HepG2 (cell line): ENCODE measurements at regions not wholly inside any gene's neighbourhood (a gene's known extent, or its start where the extent isn't known, plus 50 kb on each side); places are given as distances from the start of the nearest gene placed in this dataset.
A peak's percentile ranks its signal among the peaks of the same experiment; 100 is the strongest.

Source experiments
- ATAC-seq: fragments of 200-7000 bp; cut with Tn5 transposase; 3 replicates; pipeline ENCODE4 v1.9.1; 2020; ENCODE audit warnings: mild to moderate bottlenecking, moderate library complexity
- BruUV-seq: library from RNA; stranded (reverse); fragments of 400-500 nt; replicated peaks from 2 replicates; lab custom pipeline; 2021; lab: Mats Ljungman, UMichigan
- CTCF ChIA-PET: fragments of 300-600 bp; formaldehyde crosslinking; extraction: SDS; loops from one replicate; lab custom pipeline; 2021; ENCODE audit warnings: low total read pairs, inconsistent platforms, low intra/inter-chr PET ratio; lab: Yijun Ruan, JAX
- POLR2A ChIA-PET: fragments of 350-600 bp; sonication (Branson Sonifier 250); formaldehyde crosslinking; loops from one replicate; lab custom pipeline; 2020; ENCODE audit warnings: antibody characterized with exemption, inconsistent platforms; lab: Yijun Ruan, JAX
- DNase-seq: peaks from one replicate; pipeline ENCODE4 v3.0.0-alpha.2; 2015; ENCODE audit warnings: low spot score
- FAIRE-seq: peaks from 3 replicates; lab custom pipeline; 2011; peaks lifted over from hg19 to GRCh38; lab: Jason Lieb, UNC
- H2AFZ ChIP-seq: one replicate; pipeline ENCODE4 v1.6.1; 2011; ENCODE audit warnings: low read length, inconsistent platforms
- H3K27ac ChIP-seq: fragments of 300-600 bp; 3 replicates; pipeline ENCODE4 v1.8.0; 2011; ENCODE audit warnings: mixed run types, mild to moderate bottlenecking, mixed read lengths, low read length, inconsistent platforms; ENCODE audit not compliant: insufficient read depth; ENCODE audit errors: extremely low read length
- H3K27me3 ChIP-seq, 2 experiments: fragments of 200-600 bp in 1 of 2; 2 replicates in 1 of 2; 3 replicates in 1 of 2; pipeline versions ENCODE4 v1.6.0 to v1.8.0; 2011; ENCODE audit warnings: low read length in 2 of 2, mild to moderate bottlenecking in 2 of 2, moderate library complexity in 2 of 2, inconsistent platforms in 1 of 2; ENCODE audit not compliant: insufficient read depth in 2 of 2, control insufficient read depth in 1 of 2
- H3K36me3 ChIP-seq, 2 experiments: fragments of 200-600 bp in 1 of 2; replicated peaks in 1 of 2; 2 replicates in 1 of 2; 3 replicates in 1 of 2; pipeline versions ENCODE4 v1.5.1 to v1.8.0; 2011; ENCODE audit warnings: low read length in 2 of 2, inconsistent platforms in 1 of 2; ENCODE audit not compliant: insufficient read depth in 2 of 2, control insufficient read depth in 1 of 2
- H3K4me1 ChIP-seq: 2 replicates; pipeline ENCODE4 v1.5.1; 2012; ENCODE audit warnings: low read length, inconsistent platforms; ENCODE audit not compliant: insufficient read depth
- H3K4me2 ChIP-seq: 2 replicates; pipeline ENCODE4 v1.6.0; 2011; ENCODE audit warnings: low read depth, low read length, inconsistent platforms
- H3K4me3 ChIP-seq, 3 experiments: fragments of 200-600 bp in 1 of 3; sonication (generic), shearing (Covaris generic) in 1 of 3; replicated peaks in 1 of 3; 2 replicates each; pipeline ENCODE4 v1.5.1; 2011 to 2016; ENCODE audit warnings: low read length in 3 of 3, inconsistent platforms in 2 of 3, low read depth in 2 of 3, mild to moderate bottlenecking in 2 of 3, control low read depth in 1 of 3, mixed read lengths in 1 of 3; ENCODE audit not compliant: insufficient read depth in 1 of 3
- H3K79me2 ChIP-seq: one replicate; pipeline ENCODE4 v1.6.1; 2011; ENCODE audit warnings: low read length, inconsistent platforms; ENCODE audit not compliant: insufficient read depth
- H3K9ac ChIP-seq: 2 replicates; pipeline ENCODE4 v1.6.0; 2011; ENCODE audit warnings: mild to moderate bottlenecking, low read depth, low read length, inconsistent platforms; ENCODE audit not compliant: insufficient read depth
- H3K9me3 ChIP-seq: 2 replicates; pipeline ENCODE4 v1.5.1; 2012; ENCODE audit warnings: mild to moderate bottlenecking, low read length
- H4K20me1 ChIP-seq: 2 replicates; pipeline ENCODE4 v1.6.0; 2011; ENCODE audit warnings: inconsistent platforms, mild to moderate bottlenecking, low read length, moderate library complexity; ENCODE audit not compliant: insufficient read depth
- JDP2 ChIP-seq: sonication (generic); formaldehyde crosslinking; IDR thresholded peaks from 2 replicates; pipeline ENCODE4 v1.8.1; 2022; ENCODE audit warnings: missing genetic modification reagents, borderline replicate concordance
- KMT2B ChIP-seq: IDR thresholded peaks from 2 replicates; pipeline ENCODE4 v1.6.1; 2016; ENCODE audit warnings: missing genetic modification reagents, missing compliant biosample characterization
- MTA3 ChIP-seq: sonication (generic); formaldehyde crosslinking; IDR thresholded peaks from 2 replicates; pipeline ENCODE4 v1.4.0; 2020; ENCODE audit warnings: missing genetic modification reagents
- MXI1 ChIP-seq: IDR thresholded peaks from 3 replicates; pipeline ENCODE4 v1.6.1; 2012; ENCODE audit warnings: low read depth, low read length, inconsistent platforms, borderline replicate concordance
- TCF7 ChIP-seq: sonication (generic); IDR thresholded peaks from 2 replicates; pipeline ENCODE4 v1.6.1; 2016; ENCODE audit warnings: antibody characterized with exemption, low read depth
- ZNF235 ChIP-seq: sonication (generic); formaldehyde crosslinking; IDR thresholded peaks from 2 replicates; pipeline ENCODE4 v1.8.1; 2023; ENCODE audit warnings: mild to moderate bottlenecking, missing genetic modification reagents, borderline replicate concordance
- ZNF7 ChIP-seq: IDR thresholded peaks from 2 replicates; pipeline ENCODE4 v1.6.1; 2016; ENCODE audit warnings: missing biosample characterization, missing genetic modification reagents
- WGBS: methylation state at CpG from one replicate; pipeline ENCODE4 v1.1.6; 2017; ENCODE audit warnings: low lambda C conversion rate; 5-methylcytosine and 5-hydroxymethylcytosine counted together
- in situ Hi-C: cut with HindIII; loops from 2 replicates; pipeline ENCODE4 v1.10.0; 2017; ENCODE audit warnings: low pct_unique_long_range_greater_than_20kb; ENCODE audit not compliant: extremely low pct_ligation_motif_present
- intact Hi-C: fragments of 100-400 bp; cut with micrococcal nuclease; formaldehyde crosslinking; loops from one replicate; pipeline ENCODE4 v1.10.0; 2022; ENCODE audit not compliant: unreplicated experiment
- TF ChIP-seq, protein P1 (sequence below): fragments of 450-650 bp; IDR thresholded peaks from 2 replicates; pipeline ENCODE4 v1.6.1; 2016
- TF ChIP-seq, protein P2 (sequence below): IDR thresholded peaks from 2 replicates; pipeline ENCODE4 v1.6.1; 2016; ENCODE audit warnings: missing compliant biosample characterization, missing genetic modification reagents, borderline replicate concordance
- TF ChIP-seq, protein P3 (sequence below): IDR thresholded peaks from 2 replicates; pipeline ENCODE4 v1.6.1; 2018; ENCODE audit warnings: missing genetic modification reagents

DNA sequence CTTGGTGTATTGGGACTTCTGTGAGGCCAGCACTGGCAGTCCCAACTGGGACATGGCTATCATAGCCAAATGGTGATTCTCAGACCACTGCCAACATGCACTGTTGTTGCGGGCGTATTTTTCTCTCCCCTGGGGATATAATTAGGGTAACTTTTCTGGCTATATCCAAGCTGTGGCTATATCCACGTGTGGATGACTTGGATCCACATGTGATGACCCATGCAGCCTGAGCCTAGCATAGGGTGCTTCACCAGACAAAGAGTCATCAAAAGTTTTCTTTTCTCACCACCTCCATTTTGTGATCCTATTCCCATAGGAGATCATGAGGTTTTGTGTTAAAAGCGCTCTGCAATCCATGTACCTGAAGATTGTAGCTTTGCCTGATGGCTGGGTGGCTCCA, 51.2 kb upstream of the CSF3R start:
- in situ Hi-C loops (no loop called here), intact Hi-C loops (no loop called here)
- Histone ChIP-seq H3K27ac (no peak overlapping the region), H3K9me3 (no peaks in the 10 kb centered on the region), H4K20me1 (no peaks in the 10 kb centered on the region), H3K9ac (no peak overlapping the region), H2AFZ (no peak overlapping the region), H3K4me3 (no peak overlapping the region), H3K4me2 (no peak overlapping the region), H3K36me3 (no peaks in the 10 kb centered on the region), H3K27me3 (peaks cover 0 to 16% of the 10 kb centered on the region in 2 experiments; a peak in 2 of 5 replicates), H3K4me1 (peaks cover 1% of the 10 kb centered on the region), H3K79me2 (no peaks in the 10 kb centered on the region)
- WGBS: 43% methylated on average over 4 of the region's 4 CpGs
- ATAC-seq (no peak), DNase-seq (no peak), FAIRE-seq (no peak)
- TF ChIP-seq MTA3 (CRISPR knock-in tag): no peak
- TF ChIP-seq, protein P1, sequence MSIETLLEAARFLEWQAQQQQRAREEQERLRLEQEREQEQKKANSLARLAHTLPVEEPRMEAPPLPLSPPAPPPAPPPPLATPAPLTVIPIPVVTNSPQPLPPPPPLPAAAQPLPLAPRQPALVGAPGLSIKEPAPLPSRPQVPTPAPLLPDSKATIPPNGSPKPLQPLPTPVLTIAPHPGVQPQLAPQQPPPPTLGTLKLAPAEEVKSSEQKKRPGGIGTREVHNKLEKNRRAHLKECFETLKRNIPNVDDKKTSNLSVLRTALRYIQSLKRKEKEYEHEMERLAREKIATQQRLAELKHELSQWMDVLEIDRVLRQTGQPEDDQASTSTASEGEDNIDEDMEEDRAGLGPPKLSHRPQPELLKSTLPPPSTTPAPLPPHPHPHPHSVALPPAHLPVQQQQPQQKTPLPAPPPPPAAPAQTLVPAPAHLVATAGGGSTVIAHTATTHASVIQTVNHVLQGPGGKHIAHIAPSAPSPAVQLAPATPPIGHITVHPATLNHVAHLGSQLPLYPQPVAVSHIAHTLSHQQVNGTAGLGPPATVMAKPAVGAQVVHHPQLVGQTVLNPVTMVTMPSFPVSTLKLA: peak; percentile 97
- BruUV-seq: no TSS peak
- CTCF ChIA-PET: no interaction called here
- POLR2A ChIA-PET: no interaction called here

DNA sequence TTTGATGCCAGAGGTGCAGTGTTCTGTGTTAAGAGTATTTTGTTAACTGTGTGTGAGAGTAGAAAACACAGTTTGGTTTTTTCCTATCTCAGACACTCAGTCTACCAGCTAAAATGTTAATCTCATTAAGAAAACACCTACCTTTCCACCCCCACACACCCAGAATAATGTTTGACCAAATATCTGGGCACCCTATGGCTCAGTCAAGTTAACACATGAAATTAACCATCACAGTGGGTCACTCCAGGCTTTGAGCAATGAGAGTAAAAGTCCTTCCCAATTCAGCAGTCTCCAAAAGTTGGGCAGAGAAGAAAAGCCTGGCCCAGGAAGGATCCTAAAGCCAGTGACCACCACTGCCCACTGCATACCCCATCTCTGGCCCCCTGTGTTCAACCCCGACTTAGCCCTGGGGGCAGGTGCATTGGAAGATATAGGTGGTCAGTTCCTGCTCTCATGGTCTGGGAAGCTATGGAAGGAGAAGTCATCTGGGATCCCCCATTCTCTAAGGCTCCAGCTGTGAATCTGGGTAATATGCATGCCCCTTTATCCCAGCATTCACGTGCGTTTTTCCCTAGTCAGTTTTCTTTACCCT, 50.2 kb upstream of the CSF3R start:
- Histone ChIP-seq H3K4me3 (no peak overlapping the region), H3K79me2 (no peaks in the 10 kb centered on the region), H3K9ac (no peak overlapping the region), H3K27me3 (peaks cover 0 to 16% of the 10 kb centered on the region in 2 experiments; a peak in 2 of 5 replicates), H3K27ac (no peak overlapping the region), H3K9me3 (no peaks in the 10 kb centered on the region), H2AFZ (no peak overlapping the region), H3K36me3 (no peaks in the 10 kb centered on the region), H4K20me1 (no peaks in the 10 kb centered on the region), H3K4me2 (no peak overlapping the region), H3K4me1 (no peaks in the 10 kb centered on the region)
- TF ChIP-seq KMT2B (CRISPR knock-in tag) (no peak), MXI1 (no peak), JDP2 (CRISPR knock-in tag) (no peak), ZNF7 (CRISPR knock-in tag) (no peak), TCF7 (no peak), ZNF235 (CRISPR knock-in tag) (no peak)
- TF ChIP-seq, protein P2, sequence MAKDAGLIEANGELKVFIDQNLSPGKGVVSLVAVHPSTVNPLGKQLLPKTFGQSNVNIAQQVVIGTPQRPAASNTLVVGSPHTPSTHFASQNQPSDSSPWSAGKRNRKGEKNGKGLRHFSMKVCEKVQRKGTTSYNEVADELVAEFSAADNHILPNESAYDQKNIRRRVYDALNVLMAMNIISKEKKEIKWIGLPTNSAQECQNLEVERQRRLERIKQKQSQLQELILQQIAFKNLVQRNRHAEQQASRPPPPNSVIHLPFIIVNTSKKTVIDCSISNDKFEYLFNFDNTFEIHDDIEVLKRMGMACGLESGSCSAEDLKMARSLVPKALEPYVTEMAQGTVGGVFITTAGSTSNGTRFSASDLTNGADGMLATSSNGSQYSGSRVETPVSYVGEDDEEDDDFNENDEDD (CRISPR knock-in tag): no peak
- TF ChIP-seq, protein P3, sequence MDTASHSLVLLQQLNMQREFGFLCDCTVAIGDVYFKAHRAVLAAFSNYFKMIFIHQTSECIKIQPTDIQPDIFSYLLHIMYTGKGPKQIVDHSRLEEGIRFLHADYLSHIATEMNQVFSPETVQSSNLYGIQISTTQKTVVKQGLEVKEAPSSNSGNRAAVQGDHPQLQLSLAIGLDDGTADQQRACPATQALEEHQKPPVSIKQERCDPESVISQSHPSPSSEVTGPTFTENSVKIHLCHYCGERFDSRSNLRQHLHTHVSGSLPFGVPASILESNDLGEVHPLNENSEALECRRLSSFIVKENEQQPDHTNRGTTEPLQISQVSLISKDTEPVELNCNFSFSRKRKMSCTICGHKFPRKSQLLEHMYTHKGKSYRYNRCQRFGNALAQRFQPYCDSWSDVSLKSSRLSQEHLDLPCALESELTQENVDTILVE: no peak
- BruUV-seq: no TSS peak
- ChIA-PET CTCF (no interaction called here), POLR2A (no interaction called here)
- intact Hi-C loops: no loop called here
- FAIRE-seq (no peak), DNase-seq (no peak), ATAC-seq (no peak)
- in situ Hi-C loops: no loop called here
- 0% methylated on average over 3 of the region's 3 CpGs for WGBS
